ENCODE measurements at regions not wholly inside any gene's neighbourhood (a gene's known extent, or its start where the extent isn't known, plus 50 kb on each side); places are given as distances from the start of the nearest gene placed in this dataset.

DNA sequence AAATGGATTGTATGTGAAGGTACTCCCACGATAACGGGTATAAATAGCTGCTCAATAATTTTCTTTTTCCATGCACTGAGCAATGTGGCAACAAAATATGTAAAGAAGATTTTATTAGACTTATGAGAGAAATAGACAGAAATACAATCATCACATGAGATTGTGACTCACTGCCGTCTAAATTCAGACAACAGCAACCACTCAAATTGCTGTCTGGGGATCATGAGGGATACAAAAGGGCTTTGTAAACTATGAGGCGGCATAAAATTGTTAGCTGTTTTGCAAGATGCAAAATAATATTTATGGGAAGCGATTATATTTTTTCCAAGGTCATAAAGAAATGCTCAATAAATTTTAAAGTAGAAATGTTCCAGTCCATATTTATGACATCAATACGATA is 259.1 kb upstream of the AGAP1 start:
- Histone ChIP-seq H3K79me2 (ENCODE audit: low read length) (no peaks in the 10 kb centered on the region), H3K4me3 (ENCODE audit: low read length) (no peak overlapping the region), H3K27me3 (replicated peaks; ENCODE audit: insufficient read depth, low read length) (no peaks in the 10 kb centered on the region), H3K9ac (ENCODE audit: low read length) (no peak overlapping the region), H3K36me3 (replicated peaks; ENCODE audit: insufficient read depth, low read length) (no peaks in the 10 kb centered on the region), H3K27ac (ENCODE audit: low read length) (no peak overlapping the region), H3K4me2 (ENCODE audit: low read depth, low read length) (no peak overlapping the region), H3F3A (ENCODE audit: insufficient read depth, low read length) (no peaks in the 10 kb centered on the region), H4K20me1 (ENCODE audit: insufficient read depth, low read length) (no peaks in the 10 kb centered on the region), H3K9me3 (replicated peaks; ENCODE audit: insufficient read depth, low read length) (no peaks in the 10 kb centered on the region), H3K9me2 (replicated peaks; ENCODE audit: insufficient read depth, low read length) (no peaks in the 10 kb centered on the region), H3K4me1 (ENCODE audit: low read length) (no peaks in the 10 kb centered on the region), H2AFZ (ENCODE audit: low read length) (no peak overlapping the region)
- DNase-seq = no peak
- no peak for TF ChIP-seq EZH2 (optimal IDR thresholded peaks at IDR 0.05; ENCODE audit: low read depth, low read length)
- TF ChIP-seq, protein P1, sequence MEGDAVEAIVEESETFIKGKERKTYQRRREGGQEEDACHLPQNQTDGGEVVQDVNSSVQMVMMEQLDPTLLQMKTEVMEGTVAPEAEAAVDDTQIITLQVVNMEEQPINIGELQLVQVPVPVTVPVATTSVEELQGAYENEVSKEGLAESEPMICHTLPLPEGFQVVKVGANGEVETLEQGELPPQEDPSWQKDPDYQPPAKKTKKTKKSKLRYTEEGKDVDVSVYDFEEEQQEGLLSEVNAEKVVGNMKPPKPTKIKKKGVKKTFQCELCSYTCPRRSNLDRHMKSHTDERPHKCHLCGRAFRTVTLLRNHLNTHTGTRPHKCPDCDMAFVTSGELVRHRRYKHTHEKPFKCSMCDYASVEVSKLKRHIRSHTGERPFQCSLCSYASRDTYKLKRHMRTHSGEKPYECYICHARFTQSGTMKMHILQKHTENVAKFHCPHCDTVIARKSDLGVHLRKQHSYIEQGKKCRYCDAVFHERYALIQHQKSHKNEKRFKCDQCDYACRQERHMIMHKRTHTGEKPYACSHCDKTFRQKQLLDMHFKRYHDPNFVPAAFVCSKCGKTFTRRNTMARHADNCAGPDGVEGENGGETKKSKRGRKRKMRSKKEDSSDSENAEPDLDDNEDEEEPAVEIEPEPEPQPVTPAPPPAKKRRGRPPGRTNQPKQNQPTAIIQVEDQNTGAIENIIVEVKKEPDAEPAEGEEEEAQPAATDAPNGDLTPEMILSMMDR (IDR thresholded peaks at IDR 0.05; ENCODE audit: low read length) = no peak
- TF ChIP-seq EZH2phosphoT487 (IDR thresholded peaks at IDR 0.05; ENCODE audit: low read length) = no peak

DNA sequence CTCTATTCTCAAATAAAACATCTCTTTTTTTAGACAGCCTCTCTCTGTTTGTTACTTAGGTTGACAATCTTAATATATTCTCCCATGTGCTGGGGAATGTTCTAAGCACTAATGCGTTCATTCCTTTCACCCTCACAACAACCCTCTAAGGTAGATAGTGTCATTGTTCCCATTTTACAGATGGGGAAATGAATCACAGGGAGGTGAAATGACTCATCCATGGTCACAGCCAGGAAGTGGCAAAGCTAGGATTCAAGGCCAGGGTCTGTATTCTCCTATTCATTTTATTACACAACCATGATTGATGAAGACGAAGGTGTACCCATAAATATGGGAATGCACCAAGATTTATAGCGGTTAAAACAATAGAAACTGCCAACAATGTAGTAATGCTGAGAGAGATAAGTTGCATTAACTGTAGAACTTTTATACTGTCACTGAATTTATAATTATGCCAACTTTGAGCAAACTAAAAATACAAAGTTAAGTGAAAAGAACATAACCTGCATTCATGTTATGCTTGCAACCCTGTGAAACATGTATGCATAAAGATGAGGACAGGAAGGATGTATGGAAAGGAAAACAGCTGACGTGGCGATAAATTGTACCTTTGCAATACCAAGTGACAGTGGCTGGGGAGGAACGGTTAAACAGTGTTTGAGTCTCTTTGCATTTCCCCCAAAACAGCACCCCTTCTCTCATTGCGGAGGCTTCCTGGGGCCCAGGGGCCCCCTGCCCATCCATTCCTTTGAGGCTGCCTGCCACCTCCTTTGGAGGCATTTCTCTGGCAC is 257.7 kb upstream of the AGAP1 start:
- Histone ChIP-seq H2AFZ (ENCODE audit: low read length) (no peak overlapping the region), H3K36me3 (replicated peaks; ENCODE audit: insufficient read depth, low read length) (no peaks in the 10 kb centered on the region), H3K4me3 (ENCODE audit: low read length) (no peak overlapping the region), H3K27ac (ENCODE audit: low read length) (no peak overlapping the region), H3K4me2 (ENCODE audit: low read depth, low read length) (no peak overlapping the region), H3K79me2 (ENCODE audit: low read length) (no peaks in the 10 kb centered on the region), H3K9ac (ENCODE audit: low read length) (no peak overlapping the region), H3F3A (ENCODE audit: insufficient read depth, low read length) (no peaks in the 10 kb centered on the region), H3K9me3 (replicated peaks; ENCODE audit: insufficient read depth, low read length) (no peaks in the 10 kb centered on the region), H4K20me1 (ENCODE audit: insufficient read depth, low read length) (no peaks in the 10 kb centered on the region), H3K27me3 (replicated peaks; ENCODE audit: insufficient read depth, low read length) (no peaks in the 10 kb centered on the region), H3K9me2 (replicated peaks; ENCODE audit: insufficient read depth, low read length) (no peaks in the 10 kb centered on the region), H3K4me1 (ENCODE audit: low read length) (no peaks in the 10 kb centered on the region)
- TF ChIP-seq, protein P1 (IDR thresholded peaks at IDR 0.05; ENCODE audit: low read length) = no peak
- no peak for TF ChIP-seq EZH2 (optimal IDR thresholded peaks at IDR 0.05; ENCODE audit: low read depth, low read length)
- TF ChIP-seq EZH2phosphoT487 (IDR thresholded peaks at IDR 0.05; ENCODE audit: low read length) = no peak
- no peak for DNase-seq

DNA sequence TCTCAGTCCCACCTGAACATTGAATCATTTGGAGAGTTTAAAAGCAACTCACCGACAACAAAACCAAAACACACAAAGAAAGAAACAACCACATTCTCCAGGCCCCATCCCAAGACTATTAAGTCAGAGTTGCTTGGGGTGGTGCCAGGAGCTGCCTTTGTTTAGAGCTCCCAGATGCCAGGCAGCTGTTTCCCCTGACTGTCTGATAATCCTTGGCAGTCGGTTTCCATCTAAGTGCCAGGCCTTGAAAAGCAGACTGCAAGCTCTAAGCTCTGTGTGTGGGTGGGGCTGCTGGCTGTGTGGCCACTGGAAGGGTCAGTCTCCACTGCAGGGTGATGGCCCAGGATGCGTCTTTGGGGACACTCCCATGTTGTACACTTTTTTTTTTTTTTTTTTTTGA is 255.3 kb upstream of the AGAP1 start:
- Histone ChIP-seq H3K9me2 (replicated peaks; ENCODE audit: insufficient read depth, low read length) (no peaks in the 10 kb centered on the region), H3K4me3 (ENCODE audit: low read length) (no peak overlapping the region), H3K27ac (ENCODE audit: low read length) (no peak overlapping the region), H3K4me2 (ENCODE audit: low read depth, low read length) (no peak overlapping the region), H3K4me1 (ENCODE audit: low read length) (no peaks in the 10 kb centered on the region), H4K20me1 (ENCODE audit: insufficient read depth, low read length) (no peaks in the 10 kb centered on the region), H3F3A (ENCODE audit: insufficient read depth, low read length) (no peaks in the 10 kb centered on the region), H3K9ac (ENCODE audit: low read length) (no peak overlapping the region), H3K27me3 (replicated peaks; ENCODE audit: insufficient read depth, low read length) (no peaks in the 10 kb centered on the region), H2AFZ (ENCODE audit: low read length) (no peak overlapping the region), H3K79me2 (ENCODE audit: low read length) (no peaks in the 10 kb centered on the region), H3K36me3 (replicated peaks; ENCODE audit: insufficient read depth, low read length) (no peaks in the 10 kb centered on the region), H3K9me3 (replicated peaks; ENCODE audit: insufficient read depth, low read length) (no peaks in the 10 kb centered on the region)
- no peak for TF ChIP-seq EZH2 (optimal IDR thresholded peaks at IDR 0.05; ENCODE audit: low read depth, low read length)
- TF ChIP-seq EZH2phosphoT487 (IDR thresholded peaks at IDR 0.05; ENCODE audit: low read length) = no peak
- TF ChIP-seq, protein P1 (IDR thresholded peaks at IDR 0.05; ENCODE audit: low read length) = no peak
- no peak for DNase-seq

Data from MM.1S (cell line).